ENCODE measurements at regions not wholly inside any gene's neighbourhood (a gene's known extent, or its start where the extent isn't known, plus 50 kb on each side); places are given as distances from the start of the nearest gene placed in this dataset.

GRCh38 chr6:86508230-86508629, 429.1 kb upstream of the HTR1E start:
- TF ChIP-seq ZNF274 (IDR thresholded peaks at IDR 0.05; ENCODE audit: low read depth, low read length) (no peak), YY1 (IDR thresholded peaks at IDR 0.05; ENCODE audit: insufficient read depth, insufficient read length) (no peak), SUZ12 (IDR thresholded peaks at IDR 0.05; ENCODE audit: extremely low read depth, insufficient read depth, insufficient read length) (no peak)

All from NT2/D1 (cell line).